Activated B cell treated with CpG ODN at 0.5 μM for 24 hours (primary cell): ENCODE measurements at regions not wholly inside any gene's neighbourhood (a gene's known extent, or its start where the extent isn't known, plus 50 kb on each side); places are given as distances from the start of the nearest gene placed in this dataset.

ENCODE experiments used
- ATAC-seq: fragments of 200-7000 bp; cut with Tn5 transposase; one replicate; pipeline ENCODE4 v1.10.0; 2021; ENCODE audit warnings: low read depth, mild to moderate bottlenecking, moderate library complexity
- CTCF ChIA-PET: fragments of 350-600 bp; sonication (Branson Sonifier 250); formaldehyde crosslinking; loops from one replicate; lab custom pipeline; 2021; ENCODE audit warnings: antibody characterized with exemption; lab: Charles Lee
- POLR2A ChIA-PET: fragments of 350-600 bp; sonication (Branson Sonifier 250); formaldehyde crosslinking; loops from one replicate; lab custom pipeline; 2021; ENCODE audit warnings: antibody characterized with exemption; lab: Charles Lee
- DNase-seq: peaks from one replicate; pipeline ENCODE4 v3.0.0; 2022
- H3K27ac Mint-ChIP-seq: one replicate; pipeline ENCODE4 v1.8.0; 2020; ENCODE audit warnings: mixed read lengths
- H3K27me3 Mint-ChIP-seq: one replicate; pipeline ENCODE4 v1.8.0; 2021; ENCODE audit warnings: mixed read lengths
- H3K36me3 Mint-ChIP-seq: one replicate; pipeline ENCODE4 v1.8.0; 2021; ENCODE audit warnings: low read depth, mixed read lengths
- H3K4me1 Mint-ChIP-seq: one replicate; pipeline ENCODE4 v1.8.0; 2021; ENCODE audit warnings: mixed read lengths
- H3K4me3 Mint-ChIP-seq: one replicate; pipeline ENCODE4 v1.8.0; 2020; ENCODE audit warnings: mild to moderate bottlenecking, mixed read lengths
- H3K9me3 Mint-ChIP-seq: one replicate; pipeline ENCODE4 v1.8.0; 2020; ENCODE audit warnings: mixed read lengths
- CTCF ChIP-seq: fragments of 200-600 bp; IDR thresholded peaks from one replicate; pipeline ENCODE4 v1.8.0; 2022; ENCODE audit warnings: antibody characterized with exemption, mild to moderate bottlenecking
- intact Hi-C: fragments of 100-400 bp; cut with micrococcal nuclease; formaldehyde crosslinking; loops from one replicate; pipeline ENCODE4 v1.15.1; 2024

GRCh38 chr18:78849046-78849445, 130.6 kb upstream of the SALL3 start:
- H3K27ac Mint-ChIP-seq: no peak overlapping the region
- no peaks in the 10 kb centered on the region for H3K4me1 Mint-ChIP-seq
- no peaks in the 10 kb centered on the region for H3K36me3 Mint-ChIP-seq
- peaks cover 31% of the 10 kb centered on the region for H3K9me3 Mint-ChIP-seq
- CTCF ChIA-PET: no interaction called here
- no peak overlapping the region for H3K4me3 Mint-ChIP-seq
- no peaks in the 10 kb centered on the region for H3K27me3 Mint-ChIP-seq
- no peak for DNase-seq
- POLR2A ChIA-PET: no interaction called here
- intact Hi-C loops: no loop called here
- no peak for TF ChIP-seq CTCF
- no peak for ATAC-seq

- H3K4me1 Mint-ChIP-seq: no peaks in the 10 kb centered on the region
- no peak for TF ChIP-seq CTCF
- CTCF ChIA-PET: no interaction called here
- H3K27ac Mint-ChIP-seq: no peak overlapping the region
- H3K36me3 Mint-ChIP-seq: no peaks in the 10 kb centered on the region
- ATAC-seq (no peak), DNase-seq (no peak)
- H3K4me3 Mint-ChIP-seq: no peak overlapping the region
- intact Hi-C loops: no loop called here
- peaks cover 26% of the 10 kb centered on the region for H3K9me3 Mint-ChIP-seq
- POLR2A ChIA-PET: no interaction called here
- H3K27me3 Mint-ChIP-seq: no peaks in the 10 kb centered on the region
Observed at GRCh38 chr18:78849458-78849857, 130.2 kb upstream of the SALL3 start.

GRCh38 chr18:78853341-78853740, 126.3 kb upstream of the SALL3 start:
- no peaks in the 10 kb centered on the region for H3K27me3 Mint-ChIP-seq
- TF ChIP-seq CTCF: no peak
- H3K4me1 Mint-ChIP-seq: no peaks in the 10 kb centered on the region
- POLR2A ChIA-PET: no interaction called here
- ATAC-seq (no peak), DNase-seq (no peak)
- no peak overlapping the region for H3K4me3 Mint-ChIP-seq
- CTCF ChIA-PET: no interaction called here
- no peaks in the 10 kb centered on the region for H3K36me3 Mint-ChIP-seq
- intact Hi-C loops: no loop called here
- H3K27ac Mint-ChIP-seq: no peak overlapping the region
- H3K9me3 Mint-ChIP-seq: peaks cover 19% of the 10 kb centered on the region

GRCh38 chr18:78855188-78855587, 124.4 kb upstream of the SALL3 start:
- H3K27me3 Mint-ChIP-seq: no peaks in the 10 kb centered on the region
- intact Hi-C loops: no loop called here
- no peak for ATAC-seq

GRCh38 chr18:78856569-78857313, 122.9 kb upstream of the SALL3 start:
- no peak overlapping the region for H3K4me3 Mint-ChIP-seq
- CTCF ChIA-PET: no interaction called here
- no peak overlapping the region for H3K27ac Mint-ChIP-seq
- no peaks in the 10 kb centered on the region for H3K27me3 Mint-ChIP-seq
- TF ChIP-seq CTCF: no peak
- H3K36me3 Mint-ChIP-seq: no peaks in the 10 kb centered on the region
- POLR2A ChIA-PET: no interaction called here
- peaks cover 11% of the 10 kb centered on the region for H3K9me3 Mint-ChIP-seq
- DNase-seq (no peak), ATAC-seq (no peak)
- no peaks in the 10 kb centered on the region for H3K4me1 Mint-ChIP-seq
- intact Hi-C loops: no loop called here

More at GRCh38 chr18:78855188-78855587, 124.4 kb upstream of the SALL3 start:
- Mint-ChIP-seq H3K36me3 (no peaks in the 10 kb centered on the region), H3K4me1 (no peaks in the 10 kb centered on the region), H3K27ac (no peak overlapping the region), H3K4me3 (no peak overlapping the region), H3K9me3 (peaks cover 16% of the 10 kb centered on the region)
- no peak for TF ChIP-seq CTCF
- ChIA-PET POLR2A (no interaction called here), CTCF (no interaction called here)
- DNase-seq: no peak
